Loucy (cell line): ENCODE measurements at regions not wholly inside any gene's neighbourhood (a gene's known extent, or its start where the extent isn't known, plus 50 kb on each side); places are given as distances from the start of the nearest gene placed in this dataset.

Experiments used
- H2AFZ ChIP-seq: fragments of 200-600 bp; sonication (generic); 2 replicates; pipeline ENCODE4 v1.6.0; 2016; ENCODE audit warnings: antibody characterized with exemption, mild to moderate bottlenecking, low read length, moderate library complexity
- H3F3A ChIP-seq: fragments of 200-600 bp; 2 replicates; pipeline ENCODE4 v1.6.0; 2016; ENCODE audit warnings: antibody characterized with exemption, low read depth, mild to moderate bottlenecking
- H3K27me3 ChIP-seq: fragments of 200-600 bp; sonication (generic); 2 replicates; pipeline ENCODE4 v1.6.1; 2014; ENCODE audit warnings: low read length, mild to moderate bottlenecking; ENCODE audit not compliant: insufficient read depth, poor library complexity, severe bottlenecking
- H3K36me3 ChIP-seq: fragments of 200-600 bp; sonication (generic); 2 replicates; pipeline ENCODE4 v1.6.1; 2016; ENCODE audit warnings: low read length; ENCODE audit not compliant: insufficient read depth
- H3K4me1 ChIP-seq: fragments of 200-600 bp; sonication (generic); 2 replicates; pipeline ENCODE4 v1.5.1; 2014; ENCODE audit warnings: low read length, mild to moderate bottlenecking; ENCODE audit not compliant: insufficient read depth, poor library complexity, severe bottlenecking
- H3K4me2 ChIP-seq: fragments of 200-600 bp; sonication (generic); 2 replicates; pipeline ENCODE4 v1.6.0; 2014; ENCODE audit warnings: antibody characterized with exemption, low read length, low read depth, mild to moderate bottlenecking; ENCODE audit not compliant: poor library complexity, severe bottlenecking
- H3K4me3 ChIP-seq: fragments of 200-600 bp; sonication (generic); 2 replicates; pipeline ENCODE4 v1.5.1; 2014; ENCODE audit warnings: low read length, mild to moderate bottlenecking, mixed read lengths; ENCODE audit not compliant: poor library complexity, severe bottlenecking
- H3K79me2 ChIP-seq: fragments of 200-600 bp; sonication (generic); 2 replicates; pipeline ENCODE4 v1.6.1; 2014; ENCODE audit warnings: low read length; ENCODE audit not compliant: insufficient read depth
- H3K9ac ChIP-seq: fragments of 200-600 bp; sonication (generic); 2 replicates; pipeline ENCODE4 v1.6.0; 2014; ENCODE audit warnings: mild to moderate bottlenecking, low read depth, low read length, moderate library complexity; ENCODE audit not compliant: poor library complexity, severe bottlenecking
- H3K9me2 ChIP-seq: fragments of 200-600 bp; sonication (generic); replicated peaks from 2 replicates; pipeline ENCODE4 v1.6.1; 2016; ENCODE audit warnings: low read depth, low read length, mixed read lengths
- H3K9me3 ChIP-seq: fragments of 200-600 bp; sonication (generic); 2 replicates; pipeline ENCODE4 v1.6.1; 2014; ENCODE audit warnings: mild to moderate bottlenecking, antibody characterized with exemption, low read length, low read depth; ENCODE audit not compliant: insufficient read depth
- H4K20me1 ChIP-seq: fragments of 200-600 bp; sonication (generic); 2 replicates; pipeline ENCODE4 v1.6.0; 2014; ENCODE audit warnings: antibody characterized with exemption, low read length, mild to moderate bottlenecking; ENCODE audit not compliant: insufficient read depth, poor library complexity, severe bottlenecking
- CTCF ChIP-seq: fragments of 200-600 bp; sonication (generic); conservative IDR thresholded peaks from 2 replicates; pipeline ENCODE4 v1.5.1; 2014; ENCODE audit warnings: mild to moderate bottlenecking, antibody characterized with exemption, low read length
- EZH2phosphoT487 ChIP-seq: fragments of 200-600 bp; IDR thresholded peaks from 2 replicates; pipeline ENCODE4 v1.6.1; 2018; ENCODE audit warnings: antibody characterized with exemption, mild to moderate bottlenecking, moderate library complexity, borderline replicate concordance

- no peak overlapping the region for H2AFZ ChIP-seq
- H3K9me2 ChIP-seq: no peaks in the 10 kb centered on the region
- no peak overlapping the region for H3K4me3 ChIP-seq
- H3K79me2 ChIP-seq: no peaks in the 10 kb centered on the region
- no peaks in the 10 kb centered on the region for H4K20me1 ChIP-seq
- H3F3A ChIP-seq: no peaks in the 10 kb centered on the region
- no peak overlapping the region for H3K9ac ChIP-seq
- H3K4me1 ChIP-seq: no peaks in the 10 kb centered on the region
- no peaks in the 10 kb centered on the region for H3K36me3 ChIP-seq
- TF ChIP-seq EZH2phosphoT487: no peak
- TF ChIP-seq CTCF: no peak
- no peaks in the 10 kb centered on the region for H3K27me3 ChIP-seq
- no peak overlapping the region for H3K4me2 ChIP-seq
- no peaks in the 10 kb centered on the region for H3K9me3 ChIP-seq
These were observed 705.6 kb upstream of the SEL1L start for GRCh38 chr14:82239223-82239622.

- no peaks in the 10 kb centered on the region for H3K27me3 ChIP-seq
- no peaks in the 10 kb centered on the region for H3K79me2 ChIP-seq
- H4K20me1 ChIP-seq: no peaks in the 10 kb centered on the region
- no peaks in the 10 kb centered on the region for H3K4me1 ChIP-seq
- no peak for TF ChIP-seq CTCF
- TF ChIP-seq EZH2phosphoT487: no peak
- no peaks in the 10 kb centered on the region for H3K9me3 ChIP-seq
- H3K9me2 ChIP-seq: no peaks in the 10 kb centered on the region
- H3K9ac ChIP-seq: no peak overlapping the region
- H3K36me3 ChIP-seq: no peaks in the 10 kb centered on the region
- H3K4me3 ChIP-seq: no peak overlapping the region
- H3K4me2 ChIP-seq: no peak overlapping the region
- H3F3A ChIP-seq: no peaks in the 10 kb centered on the region
- no peak overlapping the region for H2AFZ ChIP-seq
These were observed 711.1 kb upstream of the SEL1L start for GRCh38 chr14:82244791-82245190.

- no peaks in the 10 kb centered on the region for H3F3A ChIP-seq
- no peaks in the 10 kb centered on the region for H3K4me1 ChIP-seq
- no peaks in the 10 kb centered on the region for H3K9me2 ChIP-seq
- no peaks in the 10 kb centered on the region for H3K27me3 ChIP-seq
- no peaks in the 10 kb centered on the region for H3K79me2 ChIP-seq
- no peak overlapping the region for H3K9ac ChIP-seq
- H4K20me1 ChIP-seq: no peaks in the 10 kb centered on the region
- no peak overlapping the region for H3K4me3 ChIP-seq
- TF ChIP-seq EZH2phosphoT487: no peak
- no peak for TF ChIP-seq CTCF
- H3K36me3 ChIP-seq: no peaks in the 10 kb centered on the region
- H3K9me3 ChIP-seq: no peaks in the 10 kb centered on the region
- no peak overlapping the region for H2AFZ ChIP-seq
- H3K4me2 ChIP-seq: no peak overlapping the region
These were observed 717.8 kb upstream of the SEL1L start for GRCh38 chr14:82251494-82251893.
